ENCODE measurements at regions not wholly inside any gene's neighbourhood (a gene's known extent, or its start where the extent isn't known, plus 50 kb on each side); places are given as distances from the start of the nearest gene placed in this dataset.

GRCh38 chr15:61483599-61483998 lies 254.5 kb upstream of the RORA start:
- Mint-ChIP-seq H3K4me3 (no peak overlapping the region), H3K9me3 (peaks cover 10% of the 10 kb centered on the region), H3K27me3 (ENCODE audit: low read depth) (no peaks in the 10 kb centered on the region), H3K27ac (no peak overlapping the region), H3K4me1 (peaks cover 5% of the 10 kb centered on the region), H3K36me3 (no peaks in the 10 kb centered on the region)
- TF ChIP-seq CTCF (IDR thresholded peaks at IDR 0.05; ENCODE audit: unreplicated experiment), result no peak
- DNase-seq (ENCODE audit: low spot score in 2 of 2, unreplicated experiment in 2 of 2), result no peak

GRCh38 chr15:61481886-61482285 lies 252.8 kb upstream of the RORA start:
- Mint-ChIP-seq H3K4me1 (peaks cover 5% of the 10 kb centered on the region), H3K27ac (no peak overlapping the region), H3K4me3 (no peak overlapping the region), H3K27me3 (ENCODE audit: low read depth) (no peaks in the 10 kb centered on the region), H3K9me3 (peaks cover 5% of the 10 kb centered on the region), H3K36me3 (no peaks in the 10 kb centered on the region)
- no peak for TF ChIP-seq CTCF (IDR thresholded peaks at IDR 0.05; ENCODE audit: unreplicated experiment)
- no peak for DNase-seq (ENCODE audit: low spot score in 2 of 2, unreplicated experiment in 2 of 2)

GRCh38 chr15:61480863-61481262 lies 251.8 kb upstream of the RORA start:
- DNase-seq (ENCODE audit: low spot score in 2 of 2, unreplicated experiment in 2 of 2), result no peak
- no peaks in the 10 kb centered on the region for H3K27me3 Mint-ChIP-seq (ENCODE audit: low read depth)

GRCh38 chr15:61480295-61480694 lies 251.2 kb upstream of the RORA start:
- peaks cover 5% of the 10 kb centered on the region for H3K4me1 Mint-ChIP-seq
- no peaks in the 10 kb centered on the region for H3K36me3 Mint-ChIP-seq
- H3K27me3 Mint-ChIP-seq (ENCODE audit: low read depth), result no peaks in the 10 kb centered on the region
- no peak for TF ChIP-seq CTCF (IDR thresholded peaks at IDR 0.05; ENCODE audit: unreplicated experiment)
- H3K9me3 Mint-ChIP-seq, result no peaks in the 10 kb centered on the region
- H3K4me3 Mint-ChIP-seq, result no peak overlapping the region
- H3K27ac Mint-ChIP-seq, result no peak overlapping the region
- no peak for DNase-seq (ENCODE audit: low spot score in 2 of 2, unreplicated experiment in 2 of 2)

More at GRCh38 chr15:61480863-61481262, 251.8 kb upstream of the RORA start:
- no peaks in the 10 kb centered on the region for H3K9me3 Mint-ChIP-seq
- no peak for TF ChIP-seq CTCF (IDR thresholded peaks at IDR 0.05; ENCODE audit: unreplicated experiment)
- H3K4me3 Mint-ChIP-seq, result no peak overlapping the region
- peaks cover 5% of the 10 kb centered on the region for H3K4me1 Mint-ChIP-seq
- no peaks in the 10 kb centered on the region for H3K36me3 Mint-ChIP-seq
- H3K27ac Mint-ChIP-seq, result no peak overlapping the region

GRCh38 chr15:61479613-61480012 lies 250.5 kb upstream of the RORA start:
- no peak overlapping the region for H3K4me3 Mint-ChIP-seq
- no peak overlapping the region for H3K27ac Mint-ChIP-seq
- H3K9me3 Mint-ChIP-seq, result no peaks in the 10 kb centered on the region
- H3K4me1 Mint-ChIP-seq, result peaks cover 5% of the 10 kb centered on the region
- H3K27me3 Mint-ChIP-seq (ENCODE audit: low read depth), result no peaks in the 10 kb centered on the region
- TF ChIP-seq CTCF (IDR thresholded peaks at IDR 0.05; ENCODE audit: unreplicated experiment), result no peak
- no peak for DNase-seq (ENCODE audit: low spot score in 2 of 2, unreplicated experiment in 2 of 2)
- H3K36me3 Mint-ChIP-seq, result no peaks in the 10 kb centered on the region

GRCh38 chr15:61476741-61477140 lies 247.6 kb upstream of the RORA start:
- Mint-ChIP-seq H3K27me3 (ENCODE audit: low read depth) (peaks cover 2% of the 10 kb centered on the region), H3K36me3 (no peaks in the 10 kb centered on the region), H3K4me1 (peaks cover 5% of the 10 kb centered on the region), H3K4me3 (no peak overlapping the region), H3K9me3 (no peaks in the 10 kb centered on the region), H3K27ac (no peak overlapping the region)
- TF ChIP-seq CTCF (IDR thresholded peaks at IDR 0.05; ENCODE audit: unreplicated experiment), result no peak
- no peak for DNase-seq (ENCODE audit: low spot score in 2 of 2, unreplicated experiment in 2 of 2)

Data from mesothelial cell of epicardium (in vitro differentiated cells).